ENCODE measurements at regions not wholly inside any gene's neighbourhood (a gene's known extent, or its start where the extent isn't known, plus 50 kb on each side); places are given as distances from the start of the nearest gene placed in this dataset.

DNA sequence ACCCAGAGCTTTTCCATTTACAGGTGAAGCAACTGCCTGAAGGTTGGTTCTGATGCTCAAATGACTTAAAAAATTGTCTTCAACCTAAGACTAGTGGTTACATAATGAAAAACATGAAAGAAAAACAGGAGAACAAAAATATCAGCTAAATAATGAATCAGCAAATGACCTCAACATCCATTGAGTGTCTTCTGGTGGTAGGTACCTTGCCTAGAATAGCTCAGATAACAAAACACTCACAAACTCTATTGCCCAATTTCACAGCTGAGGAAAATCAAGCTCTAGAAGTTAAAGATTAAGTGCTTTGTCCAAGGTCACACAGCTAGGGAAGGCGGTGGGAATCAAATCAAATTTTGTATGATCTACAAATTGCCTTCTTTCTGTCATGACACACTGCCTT is 304.6 kb upstream of the CDH11 start:
- no peak for TF ChIP-seq EZH2 (IDR thresholded peaks at IDR 0.05)
- TF ChIP-seq POLR2AphosphoS5 (IDR thresholded peaks at IDR 0.05; ENCODE audit: borderline replicate concordance, low read depth, low read length), result no peak
